NCI-H446 treated with DMSO at 0.1 percent for 48 hours (cell line): ENCODE measurements at regions not wholly inside any gene's neighbourhood (a gene's known extent, or its start where the extent isn't known, plus 50 kb on each side); places are given as distances from the start of the nearest gene placed in this dataset.
A peak's percentile ranks its signal among the peaks of the same experiment; 100 is the strongest.

Experiments used
- DNase-seq: peaks from one replicate; lab custom pipeline; 2025; lab: John Stamatoyannopoulos, UW

- no peak for DNase-seq
Observed at GRCh38 chr1:232196042-232196441, 433.9 kb downstream of the SIPA1L2 start.

DNA sequence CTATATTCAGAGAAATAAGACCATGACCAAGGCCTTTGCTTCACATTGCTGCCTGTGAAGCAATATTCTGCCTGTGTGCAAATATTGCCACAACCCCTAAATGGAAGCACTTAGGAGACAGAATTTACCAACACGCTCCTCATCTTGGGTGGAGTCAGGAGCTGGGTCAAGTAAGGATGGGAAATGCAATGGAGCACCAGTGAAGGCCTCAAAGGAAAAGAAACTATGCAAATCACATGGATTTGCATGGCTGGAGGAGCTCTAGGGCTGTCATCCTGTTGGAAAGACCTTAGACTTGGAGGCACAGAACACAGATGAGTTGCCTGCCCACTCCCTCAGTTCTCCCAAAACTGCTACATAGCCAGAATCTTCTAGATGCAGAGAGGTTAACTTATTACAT lies 435.5 kb downstream of the SIPA1L2 start:
- DNase-seq, result no peak

GRCh38 chr1:232193451-232193783 lies 436.5 kb downstream of the SIPA1L2 start:
- DNase-seq, result no peak

DNA sequence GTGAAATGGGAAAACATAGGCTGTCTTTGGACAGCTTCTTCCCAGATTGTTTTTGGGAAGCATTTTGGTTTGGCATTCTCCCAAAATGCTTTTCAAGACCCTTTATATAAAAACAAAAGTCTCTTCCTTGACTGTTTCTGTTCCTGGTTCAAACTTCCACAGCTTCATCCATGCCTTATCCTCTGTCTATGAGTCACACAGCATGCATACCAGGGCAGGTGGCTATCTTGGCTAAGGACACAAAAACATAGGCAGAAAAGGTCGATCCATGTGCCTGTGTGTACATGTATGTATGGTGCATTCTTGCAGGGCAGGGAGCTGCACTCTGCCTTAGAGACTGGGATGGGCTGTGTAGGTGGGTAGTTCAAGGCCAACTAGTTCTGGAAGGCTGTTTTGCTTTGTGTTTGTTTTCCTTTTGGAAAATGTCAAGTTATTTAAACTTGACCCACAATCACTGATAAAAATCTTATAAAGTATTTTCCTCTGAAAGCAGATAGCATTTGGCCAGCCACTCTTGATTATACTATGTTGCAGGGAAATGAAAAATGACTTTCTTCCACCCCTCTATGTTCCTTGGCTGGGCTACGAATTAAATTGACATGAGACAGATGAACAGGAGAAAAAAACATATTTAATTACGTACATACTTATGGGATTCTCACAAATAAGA lies 437.0 kb downstream of the SIPA1L2 start:
- DNase-seq, result no peak

DNA sequence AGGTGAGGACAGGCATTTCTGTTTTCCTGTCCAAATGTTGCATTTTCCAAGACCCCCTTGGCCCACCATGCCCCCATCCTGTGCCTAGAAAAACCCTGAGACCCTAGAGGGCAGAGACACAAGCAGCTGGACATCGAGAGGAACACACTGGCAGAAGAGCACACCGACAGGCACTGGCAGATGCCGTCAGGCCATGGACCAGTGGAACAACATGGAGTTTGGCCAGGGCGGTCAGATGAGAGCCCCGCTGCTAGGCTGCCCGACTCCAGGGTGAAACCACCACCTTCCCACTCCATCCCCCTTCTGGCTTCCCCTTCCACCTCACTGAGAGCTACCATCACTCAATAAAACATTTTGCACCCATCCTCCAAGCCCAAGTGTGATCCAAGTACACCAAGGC lies 438.4 kb downstream of the SIPA1L2 start:
- DNase-seq, result no peak

DNA sequence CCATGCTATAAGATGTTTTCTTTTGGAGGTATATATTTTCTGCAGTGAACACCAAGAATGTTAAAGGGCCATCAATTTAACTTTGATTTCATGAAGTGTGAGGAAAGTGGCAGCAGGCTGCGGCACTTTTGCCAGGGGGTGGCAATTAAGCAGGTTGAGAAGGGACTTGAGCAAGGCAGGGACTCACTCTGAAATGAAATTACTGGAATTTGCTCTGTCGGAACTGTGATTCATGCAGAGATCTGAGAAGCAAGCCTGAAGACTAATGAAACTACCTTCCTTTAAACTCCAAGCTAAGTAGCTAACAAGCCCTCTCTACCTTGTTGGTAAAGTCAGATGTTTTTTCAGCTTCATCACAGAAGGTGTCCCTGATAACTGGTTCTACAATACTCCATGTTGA lies 441.6 kb downstream of the SIPA1L2 start:
- DNase-seq, result no peak

DNA sequence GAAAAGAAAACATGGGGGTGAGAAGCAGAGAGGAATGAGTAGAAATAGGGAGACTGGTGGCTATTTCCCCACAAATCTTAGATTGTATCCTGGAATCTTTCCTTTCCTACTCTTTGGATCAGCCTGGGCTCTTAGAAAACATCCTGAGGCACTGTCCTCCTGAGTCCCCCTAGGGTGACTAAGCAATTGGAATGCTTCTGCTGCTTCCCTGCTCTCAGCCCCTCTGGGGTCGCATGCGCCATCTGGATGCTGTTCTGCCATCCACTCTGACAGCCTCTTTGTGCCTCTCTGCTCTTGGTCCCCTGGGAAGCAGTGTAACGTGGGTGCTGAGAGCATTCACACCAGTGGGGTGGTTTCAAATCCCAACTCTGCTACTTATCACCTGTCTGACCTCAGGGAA lies 443.0 kb downstream of the SIPA1L2 start:
- DNase-seq, result no peak

DNA sequence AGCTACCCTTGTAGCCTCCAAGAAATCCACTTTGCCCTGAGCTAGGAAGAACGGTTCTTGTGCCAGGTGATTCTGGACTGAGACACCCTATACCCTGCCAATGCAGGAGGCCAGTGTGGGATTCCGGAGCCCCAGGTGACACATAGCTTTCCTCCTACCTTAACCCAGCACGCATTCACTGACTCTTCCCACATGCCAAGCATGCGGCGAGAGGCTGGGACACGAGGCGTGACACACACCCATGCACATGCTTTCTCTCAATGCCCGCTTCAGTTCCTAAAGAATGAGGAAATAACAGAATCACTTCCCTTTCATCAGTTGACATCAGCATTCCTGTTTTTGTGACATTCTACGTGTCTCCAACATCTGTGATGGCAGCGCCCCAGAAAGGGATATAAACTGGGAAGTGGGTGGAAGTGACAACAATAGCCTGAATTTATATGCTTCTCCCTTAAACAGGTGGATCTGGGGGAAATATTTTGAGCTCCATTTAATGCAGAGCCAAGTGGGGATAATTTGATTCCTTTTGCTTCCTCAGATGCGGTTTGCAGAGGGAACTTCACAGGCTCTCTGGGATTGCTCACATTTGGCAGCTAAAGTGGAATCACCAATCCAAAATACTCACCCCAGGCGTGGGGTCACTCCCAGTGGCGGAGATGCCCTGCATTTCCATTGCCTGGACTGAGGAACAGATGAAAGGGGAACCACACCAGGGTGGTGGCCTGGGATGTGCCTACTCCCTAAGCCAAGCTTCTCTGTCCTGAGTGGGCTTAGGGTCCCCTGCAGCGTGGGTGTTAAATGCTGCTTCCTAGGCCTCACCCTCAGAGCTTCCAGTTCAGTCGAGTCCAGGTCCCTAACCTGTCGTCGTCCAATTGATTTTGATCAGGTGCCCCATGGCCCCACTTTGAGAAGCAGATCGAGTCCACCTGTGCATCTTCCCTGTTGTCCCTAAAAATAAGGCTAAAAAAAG lies 445.1 kb downstream of the SIPA1L2 start:
- DNase-seq, result no peak

DNA sequence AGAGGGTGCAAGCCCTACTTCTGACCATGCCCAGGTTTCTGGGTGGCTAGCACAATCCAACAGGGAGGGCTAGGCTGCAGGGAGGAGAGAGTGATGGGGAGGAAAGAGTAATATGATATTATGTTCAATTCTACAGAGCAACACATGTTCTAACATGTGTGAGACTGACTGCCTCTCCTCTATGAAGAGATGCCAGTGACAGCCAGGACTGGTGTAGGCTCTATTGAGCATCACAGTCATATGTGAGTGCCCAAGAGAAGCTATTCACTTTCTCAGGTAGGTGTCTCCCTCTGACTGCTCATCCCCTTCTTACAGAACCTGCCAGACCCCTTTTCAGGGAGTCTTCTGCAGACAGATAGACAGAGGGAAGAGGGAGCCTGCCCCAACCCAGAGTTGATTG lies 446.1 kb downstream of the SIPA1L2 start:
- no peak for DNase-seq

- DNase-seq, result peak; percentile 60
Observed at GRCh38 chr1:232183266-232183800, 446.6 kb downstream of the SIPA1L2 start.

- DNase-seq, result no peak
Observed at GRCh38 chr1:232182236-232182635, 447.7 kb downstream of the SIPA1L2 start.

GRCh38 chr1:232180779-232181136 lies 449.2 kb downstream of the SIPA1L2 start:
- DNase-seq, result no peak

- DNase-seq, result no peak
Observed at GRCh38 chr1:232179896-232180778, 449.8 kb downstream of the SIPA1L2 start.

DNA sequence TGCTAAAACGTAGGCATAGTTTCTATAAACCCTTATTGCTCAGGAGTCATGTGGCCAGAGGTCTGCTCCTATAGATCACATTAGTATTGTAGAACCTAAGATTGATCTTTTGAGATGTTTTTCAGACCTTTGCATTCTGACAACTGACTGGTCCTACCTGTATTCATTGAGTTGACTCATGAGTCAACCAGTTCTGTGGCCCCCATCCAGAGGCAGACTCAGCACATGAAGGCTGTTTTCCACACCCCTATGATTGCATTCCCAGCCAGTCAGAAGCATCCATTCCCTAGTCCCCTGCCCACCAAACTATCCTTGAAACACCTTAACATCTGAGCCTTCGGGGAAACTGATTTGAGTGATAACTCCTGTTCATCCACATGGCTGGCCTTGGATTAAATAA lies 451.7 kb downstream of the SIPA1L2 start:
- DNase-seq, result no peak

GRCh38 chr1:232177438-232177837 lies 452.5 kb downstream of the SIPA1L2 start:
- no peak for DNase-seq

GRCh38 chr1:232176222-232176621 lies 453.7 kb downstream of the SIPA1L2 start:
- no peak for DNase-seq

DNA sequence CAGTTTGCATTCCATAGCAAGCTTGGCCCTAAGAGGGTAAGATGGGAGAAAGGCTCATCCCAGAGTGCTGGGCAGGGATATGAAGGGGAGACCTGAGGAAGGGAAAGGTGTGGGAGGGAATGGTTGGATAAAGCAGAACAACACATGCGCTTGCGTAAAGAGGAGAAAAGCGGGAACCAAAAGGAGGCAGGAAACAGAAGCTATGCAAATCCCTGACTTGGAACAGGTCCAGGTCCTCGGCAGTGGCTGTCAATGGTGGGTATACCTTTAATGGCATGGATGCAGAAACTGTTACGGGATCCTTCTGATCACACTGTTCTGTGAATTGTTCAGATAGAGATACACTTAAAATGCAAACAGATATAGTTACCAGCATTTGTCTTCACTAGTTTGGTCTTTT lies 455.6 kb downstream of the SIPA1L2 start:
- DNase-seq, result no peak

GRCh38 chr1:232172563-232172962 lies 457.4 kb downstream of the SIPA1L2 start:
- DNase-seq, result no peak

- DNase-seq, result no peak
Observed at GRCh38 chr1:232170909-232171308, 459.0 kb downstream of the SIPA1L2 start.

DNA sequence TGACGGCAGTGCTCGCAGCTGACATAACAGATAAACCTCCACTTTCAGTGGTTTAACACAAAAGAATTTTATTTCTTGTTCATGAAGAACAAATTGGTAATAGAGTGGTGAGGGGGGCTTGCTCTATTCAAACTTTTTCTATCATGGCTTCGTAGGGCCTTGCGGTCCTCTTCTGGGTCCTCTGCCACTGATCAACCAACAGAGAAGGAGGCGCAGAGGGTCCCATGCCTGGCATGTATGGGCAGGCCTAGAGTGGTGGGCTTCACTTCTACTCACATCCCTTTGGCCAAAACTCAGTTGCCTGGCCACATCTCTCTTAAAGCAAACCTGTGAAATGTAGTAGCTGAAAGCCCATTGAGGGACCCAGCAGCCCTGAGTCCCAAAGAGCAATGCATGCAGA lies 460.5 kb downstream of the SIPA1L2 start:
- no peak for DNase-seq

DNA sequence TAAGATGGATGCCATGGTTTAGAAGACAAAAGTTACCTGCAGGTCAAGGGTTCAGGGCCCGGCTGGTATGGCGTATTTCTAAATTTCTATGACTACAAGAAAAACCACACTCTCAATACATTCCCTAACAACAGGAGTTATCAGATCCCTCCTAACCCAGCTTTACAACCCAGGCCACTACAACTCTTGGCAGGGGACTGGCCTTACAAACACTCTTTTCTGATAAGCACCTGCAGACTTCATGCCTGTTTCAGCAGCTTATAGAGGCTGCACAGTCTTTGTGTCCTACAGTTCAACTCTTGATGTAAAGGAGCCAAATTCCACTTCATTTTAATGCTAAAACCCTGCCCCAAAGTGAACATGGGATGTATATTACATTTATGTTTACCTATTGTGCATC lies 461.4 kb downstream of the SIPA1L2 start:
- no peak for DNase-seq

GRCh38 chr1:232166942-232167341 lies 463.0 kb downstream of the SIPA1L2 start:
- DNase-seq, result no peak
